AG04450 (cell line): ENCODE measurements at regions not wholly inside any gene's neighbourhood (a gene's known extent, or its start where the extent isn't known, plus 50 kb on each side); places are given as distances from the start of the nearest gene placed in this dataset.
A peak's percentile ranks its signal among the peaks of the same experiment; 100 is the strongest.

Experiments used
- CTCF ChIA-PET: fragments of 300-600, 350-600 bp; formaldehyde crosslinking; extraction: SDS; loops from one replicate; lab custom pipeline; 2022; ENCODE audit warnings: antibody characterized with exemption, inconsistent platforms; lab: Charles Lee
- POLR2A ChIA-PET: fragments of 350-600 bp; formaldehyde crosslinking; extraction: SDS; loops from one replicate; lab custom pipeline; 2021; ENCODE audit warnings: antibody characterized with exemption, inconsistent platforms; lab: Yijun Ruan, JAX
- DNase-seq: peaks from one replicate; pipeline ENCODE4 v3.0.0-alpha.2; 2011; ENCODE audit warnings: low read depth, low spot score
- H3K27ac ChIP-seq: one replicate; pipeline ENCODE4 v1.5.1; 2012; ENCODE audit warnings: low read depth, low read length, control low read depth
- H3K27me3 ChIP-seq: one replicate; pipeline ENCODE4 v1.6.0; 2012; ENCODE audit warnings: low read length; ENCODE audit not compliant: control insufficient read depth, insufficient read depth
- H3K4me3 ChIP-seq: 2 replicates; pipeline ENCODE4 v1.5.1; 2011; ENCODE audit warnings: mild to moderate bottlenecking, low read depth, low read length, control low read depth
- H3K9me3 ChIP-seq: 2 replicates; pipeline ENCODE4 v1.5.1; 2012; ENCODE audit warnings: low read length; ENCODE audit not compliant: control insufficient read depth, insufficient read depth
- TF ChIP-seq, protein P1 (sequence below): IDR thresholded peaks from 2 replicates; pipeline ENCODE4 v1.5.1; 2011; ENCODE audit warnings: low read depth, low read length, control low read depth, inconsistent platforms

GRCh38 chr2:238669581-238670080, 178.3 kb upstream of the TWIST2 start:
- no peaks in the 10 kb centered on the region for H3K9me3 ChIP-seq
- no peak overlapping the region for H3K4me3 ChIP-seq
- ChIA-PET POLR2A (no interaction called here), CTCF (no interaction called here)
- DNase-seq: no peak
- TF ChIP-seq, protein P1, sequence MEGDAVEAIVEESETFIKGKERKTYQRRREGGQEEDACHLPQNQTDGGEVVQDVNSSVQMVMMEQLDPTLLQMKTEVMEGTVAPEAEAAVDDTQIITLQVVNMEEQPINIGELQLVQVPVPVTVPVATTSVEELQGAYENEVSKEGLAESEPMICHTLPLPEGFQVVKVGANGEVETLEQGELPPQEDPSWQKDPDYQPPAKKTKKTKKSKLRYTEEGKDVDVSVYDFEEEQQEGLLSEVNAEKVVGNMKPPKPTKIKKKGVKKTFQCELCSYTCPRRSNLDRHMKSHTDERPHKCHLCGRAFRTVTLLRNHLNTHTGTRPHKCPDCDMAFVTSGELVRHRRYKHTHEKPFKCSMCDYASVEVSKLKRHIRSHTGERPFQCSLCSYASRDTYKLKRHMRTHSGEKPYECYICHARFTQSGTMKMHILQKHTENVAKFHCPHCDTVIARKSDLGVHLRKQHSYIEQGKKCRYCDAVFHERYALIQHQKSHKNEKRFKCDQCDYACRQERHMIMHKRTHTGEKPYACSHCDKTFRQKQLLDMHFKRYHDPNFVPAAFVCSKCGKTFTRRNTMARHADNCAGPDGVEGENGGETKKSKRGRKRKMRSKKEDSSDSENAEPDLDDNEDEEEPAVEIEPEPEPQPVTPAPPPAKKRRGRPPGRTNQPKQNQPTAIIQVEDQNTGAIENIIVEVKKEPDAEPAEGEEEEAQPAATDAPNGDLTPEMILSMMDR: no peak
- H3K27me3 ChIP-seq: peaks cover 4% of the 10 kb centered on the region
- no peak overlapping the region for H3K27ac ChIP-seq

GRCh38 chr2:238670111-238670585, 177.7 kb upstream of the TWIST2 start:
- H3K27ac ChIP-seq: no peak overlapping the region
- peaks cover 4% of the 10 kb centered on the region for H3K27me3 ChIP-seq
- no peak overlapping the region for H3K4me3 ChIP-seq
- H3K9me3 ChIP-seq: no peaks in the 10 kb centered on the region
- DNase-seq: no peak
- TF ChIP-seq, protein P1: no peak
- ChIA-PET CTCF (no interaction called here), POLR2A (no interaction called here)

DNA sequence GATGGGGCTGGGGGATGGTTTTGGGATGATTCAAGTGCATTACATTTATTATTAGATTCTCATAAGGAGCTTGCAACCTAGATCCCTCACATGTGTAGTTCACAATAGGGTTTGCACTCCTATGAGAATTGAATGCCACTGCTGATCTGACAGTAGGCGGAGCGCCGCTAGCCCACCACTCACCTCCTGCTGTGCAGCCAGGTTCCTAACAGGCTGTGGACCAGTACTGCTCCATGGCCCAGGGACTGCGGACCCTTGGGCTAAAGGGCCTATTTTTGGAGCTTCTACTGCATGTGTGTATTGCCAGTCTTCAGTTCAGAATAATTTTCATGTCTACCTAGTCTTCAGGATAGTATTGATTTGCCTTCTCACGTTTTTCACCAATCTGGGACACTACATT, 165.3 kb upstream of the TWIST2 start:
- no peak overlapping the region for H3K27ac ChIP-seq
- no peak overlapping the region for H3K4me3 ChIP-seq
- CTCF ChIA-PET: no interaction called here
- POLR2A ChIA-PET: no interaction called here
- TF ChIP-seq, protein P1: no peak
- no peaks in the 10 kb centered on the region for H3K27me3 ChIP-seq
- no peak for DNase-seq
- H3K9me3 ChIP-seq: peaks cover 4% of the 10 kb centered on the region; the same call in 1 of the 2 replicates

- Histone ChIP-seq H3K9me3 (peaks cover 4% of the 10 kb centered on the region; the same call in 1 of the 2 replicates), H3K27ac (peak overlapping the region; percentile 85), H3K4me3 (no peak overlapping the region), H3K27me3 (peaks cover 5% of the 10 kb centered on the region)
- DNase-seq: peak; percentile 94
- ChIA-PET CTCF (interaction anchor here (0.8 kb wide), 1 partner anchor 101 kb away, joined by 3 read pairs; no protein-coding TSS in a partner anchor), POLR2A (no interaction called here)
- TF ChIP-seq, protein P1: no peak
Measured at GRCh38 chr2:238684362-238685326, 163.2 kb upstream of the TWIST2 start.

DNA sequence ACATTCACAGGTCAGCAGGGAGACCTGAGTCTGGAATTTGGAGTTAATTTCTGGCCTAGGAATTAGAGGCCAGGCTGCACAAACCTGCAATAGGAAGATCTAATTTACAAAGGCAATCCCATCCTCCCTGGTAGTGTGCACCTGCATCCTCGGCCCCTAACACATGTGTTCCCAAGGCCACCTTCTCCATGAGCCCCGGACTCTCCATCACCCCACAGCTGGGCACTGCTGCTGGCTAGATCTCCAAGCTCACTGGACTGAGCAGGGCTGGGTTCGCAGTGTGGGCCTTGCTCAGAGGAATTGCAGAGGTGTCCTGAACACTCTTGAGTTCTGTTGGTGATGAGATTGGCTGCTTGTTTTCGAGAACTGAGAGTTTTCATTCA, 162.6 kb upstream of the TWIST2 start:
- no peak for DNase-seq
- Histone ChIP-seq H3K4me3 (no peak overlapping the region), H3K9me3 (peaks cover 4% of the 10 kb centered on the region; the same call in 1 of the 2 replicates), H3K27ac (peak overlapping the region; percentile 84), H3K27me3 (peaks cover 5% of the 10 kb centered on the region)
- TF ChIP-seq, protein P1: no peak
- CTCF ChIA-PET: interaction anchor here (0.8 kb wide), 1 partner anchor 100 kb away, joined by 3 read pairs; no protein-coding TSS in a partner anchor
- POLR2A ChIA-PET: no interaction called here
